GM21717 (cell line): ENCODE measurements at regions not wholly inside any gene's neighbourhood (a gene's known extent, or its start where the extent isn't known, plus 50 kb on each side); places are given as distances from the start of the nearest gene placed in this dataset.
"Not testable (repeated sequence)": the region's sequence is repeated elsewhere in the genome, so short reads cannot be mapped to it uniquely, and the experiment has no call there.

ENCODE experiments used
- ATAC-seq: cut with Tn5 transposase; IDR thresholded peaks from one replicate; pipeline ENCODE4 v1.9.1; 2021; ENCODE audit warnings: mild to moderate bottlenecking, moderate library complexity; ENCODE audit not compliant: unreplicated experiment

DNA sequence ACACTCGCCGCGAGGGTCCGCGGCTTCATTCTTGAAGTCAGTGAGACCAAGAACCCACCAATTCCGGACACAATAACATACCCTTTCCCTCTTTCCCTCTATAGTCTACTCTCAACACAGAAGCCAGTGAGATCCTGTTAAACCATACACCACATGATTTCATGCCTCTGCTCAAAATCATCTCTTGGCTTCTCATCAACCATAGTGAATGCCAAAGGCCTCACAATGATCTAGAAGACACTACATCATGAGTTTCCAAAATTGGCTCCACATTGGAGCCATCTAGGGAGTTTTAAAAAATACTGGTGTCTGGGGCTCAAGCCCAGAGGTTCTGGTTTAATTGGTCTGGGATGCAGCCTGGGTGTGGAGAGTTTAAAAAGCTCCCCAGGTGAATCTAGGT is 124.5 kb downstream of the EFNB1 start:
- ATAC-seq, result no peak

DNA sequence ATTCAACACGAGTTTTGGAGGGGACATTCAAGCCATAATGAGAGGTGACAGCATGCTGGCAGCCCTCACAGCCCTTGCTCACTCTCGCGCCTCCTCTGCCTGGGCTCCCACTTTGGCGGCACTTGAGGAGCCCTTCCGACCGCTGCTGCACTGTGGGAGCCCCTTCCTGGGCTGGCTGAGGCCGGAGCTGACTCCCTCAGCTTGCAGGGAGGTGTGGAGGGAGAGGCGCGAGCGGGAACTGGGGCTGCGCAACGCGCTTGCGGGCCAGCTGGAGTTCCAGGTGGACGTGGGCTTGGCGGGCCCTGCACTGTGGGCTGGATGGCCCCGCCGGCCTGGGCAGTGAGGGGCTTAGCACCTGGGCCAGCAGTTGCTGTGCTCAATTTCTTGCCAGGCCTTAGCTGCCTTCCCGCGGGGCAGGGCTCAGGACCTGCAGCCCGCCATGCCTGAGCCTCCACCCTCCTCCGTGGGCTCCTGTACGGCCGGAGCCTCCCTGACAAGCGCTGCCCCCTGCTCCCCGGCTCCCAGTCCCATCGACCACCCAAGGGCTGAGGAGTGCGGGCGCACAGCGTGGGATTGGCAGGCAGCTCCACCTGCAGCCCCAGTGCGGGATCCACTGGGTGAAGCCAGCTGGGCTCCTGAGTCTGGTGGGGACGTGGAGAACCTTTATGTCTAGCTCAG is 123.3 kb downstream of the EFNB1 start:
- not testable (repeated sequence) for ATAC-seq

DNA sequence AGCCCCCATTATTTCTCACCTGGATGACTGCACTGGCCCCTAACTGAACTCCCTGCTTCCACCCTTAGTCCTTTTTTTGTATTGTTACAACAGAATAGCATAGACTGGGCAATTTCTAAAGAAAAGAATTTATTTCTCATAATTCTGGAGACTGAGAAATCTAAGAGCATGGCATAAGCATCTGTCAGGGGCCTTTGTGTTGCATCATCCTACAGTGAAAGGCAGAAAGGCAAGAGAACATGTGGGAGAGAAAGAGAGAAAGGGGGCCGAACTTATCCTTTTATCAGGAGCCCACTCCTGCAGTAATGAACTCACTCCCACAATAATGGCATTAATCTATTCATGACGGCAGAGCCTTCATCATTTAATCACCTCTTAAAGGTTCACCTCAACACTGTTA is 122.1 kb downstream of the EFNB1 start:
- no peak for ATAC-seq

DNA sequence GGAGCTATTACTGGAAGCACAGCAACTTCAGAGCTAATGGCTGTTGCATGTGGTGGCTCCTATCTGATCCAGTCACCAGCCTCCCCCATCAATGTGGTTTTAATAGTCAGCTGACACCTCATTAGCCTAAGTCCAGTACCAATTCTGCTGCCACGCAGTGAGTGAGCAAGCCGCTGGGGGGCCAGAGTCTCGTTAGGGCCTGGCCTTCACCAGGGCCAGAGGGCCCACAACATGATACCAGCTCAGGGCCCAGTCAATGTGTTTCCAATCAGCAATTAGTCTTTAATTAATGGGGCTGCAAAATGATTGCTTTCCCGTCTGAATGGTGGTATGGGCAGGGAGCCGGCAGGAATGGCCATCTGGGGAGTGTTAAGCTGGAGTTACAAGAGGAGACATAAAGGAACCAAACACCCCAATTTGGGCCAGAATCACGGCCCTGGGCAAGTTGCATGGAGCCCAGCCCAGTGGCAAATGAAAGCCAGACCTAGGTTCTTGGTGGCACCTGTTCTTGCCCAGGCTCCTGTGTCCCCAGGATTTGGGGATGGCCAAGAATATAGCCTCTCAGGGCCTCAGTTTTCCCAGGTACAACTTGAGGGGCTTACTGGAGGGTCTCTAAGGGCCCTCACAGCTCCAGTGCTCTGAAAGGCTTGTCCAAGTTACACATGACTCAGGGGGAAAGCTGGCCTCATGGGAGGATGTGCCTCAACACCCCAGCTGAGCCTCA is 119.2 kb downstream of the EFNB1 start:
- no peak for ATAC-seq

DNA sequence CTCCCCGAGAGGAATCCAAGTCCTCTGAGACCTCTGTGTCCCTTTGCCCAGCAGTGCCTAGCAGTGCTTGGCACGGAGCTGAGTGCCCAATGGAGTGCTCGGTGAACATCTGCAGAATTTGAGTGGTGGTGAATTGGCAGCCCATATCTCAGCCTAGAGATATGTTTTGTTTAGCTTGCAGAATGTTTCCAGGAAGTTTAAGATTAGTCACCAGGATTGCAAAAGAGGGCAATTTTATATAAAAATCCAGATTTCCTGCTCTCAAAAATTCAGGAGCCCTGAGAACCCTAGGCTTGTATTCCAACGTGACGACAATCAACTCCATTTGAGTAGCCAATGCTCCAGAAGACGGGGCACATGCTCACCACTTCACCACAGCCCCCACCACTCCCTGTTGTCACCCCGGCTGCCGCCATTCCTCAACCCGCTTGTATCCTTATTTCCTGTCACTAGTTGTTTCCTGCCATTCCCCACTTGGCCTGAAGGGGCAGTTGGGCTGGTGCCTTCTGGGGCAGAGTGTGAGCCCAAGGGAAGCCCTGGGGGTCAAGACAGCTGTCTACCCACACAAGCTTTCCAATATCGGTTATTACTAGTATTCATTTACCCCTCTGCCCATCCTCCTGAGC is 116.9 kb downstream of the EFNB1 start:
- ATAC-seq, result no peak

DNA sequence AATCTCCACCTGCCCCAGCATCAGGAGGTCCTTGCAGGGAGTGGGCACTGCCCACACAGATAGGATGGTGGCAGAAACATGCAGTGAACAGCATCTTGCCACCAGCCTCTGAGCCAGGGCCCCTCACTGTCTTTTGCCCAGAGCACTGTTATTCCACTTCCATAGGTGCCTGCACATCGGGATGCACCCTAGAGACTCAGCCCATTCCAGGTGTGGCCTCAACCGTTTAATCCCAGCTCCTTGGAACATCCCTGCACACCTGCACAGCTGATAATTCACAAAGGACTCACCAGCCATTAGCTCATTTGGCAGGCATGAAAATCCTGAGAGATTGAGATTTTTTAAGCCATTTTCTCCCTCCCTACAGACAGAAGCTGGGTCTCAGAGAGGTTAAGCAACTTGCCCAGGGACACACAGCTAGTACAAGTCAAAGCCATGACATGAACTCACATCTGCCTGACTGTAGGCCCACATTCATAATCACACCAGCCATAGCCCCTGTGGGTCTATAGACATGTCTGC is 116.3 kb downstream of the EFNB1 start:
- no peak for ATAC-seq

DNA sequence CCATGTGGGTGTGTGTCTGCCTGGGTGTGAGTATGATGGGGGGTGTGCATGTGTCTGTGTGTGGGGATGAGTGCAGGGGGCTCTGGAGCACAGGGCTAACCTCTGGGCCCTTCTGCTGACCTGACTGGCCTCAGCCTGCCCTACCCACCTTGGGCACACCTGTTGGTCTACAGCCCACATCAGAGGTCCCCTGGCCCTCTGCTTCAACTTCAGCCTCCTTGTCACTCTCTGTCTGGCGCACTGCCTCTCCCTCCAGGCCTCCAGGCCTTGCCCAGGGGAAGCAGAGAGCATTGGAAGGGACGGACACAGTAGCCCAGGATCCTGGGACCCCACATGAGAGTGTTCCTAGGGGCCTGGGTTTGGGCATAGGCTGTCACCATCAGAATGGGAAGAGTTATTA is 115.4 kb downstream of the EFNB1 start:
- no peak for ATAC-seq

DNA sequence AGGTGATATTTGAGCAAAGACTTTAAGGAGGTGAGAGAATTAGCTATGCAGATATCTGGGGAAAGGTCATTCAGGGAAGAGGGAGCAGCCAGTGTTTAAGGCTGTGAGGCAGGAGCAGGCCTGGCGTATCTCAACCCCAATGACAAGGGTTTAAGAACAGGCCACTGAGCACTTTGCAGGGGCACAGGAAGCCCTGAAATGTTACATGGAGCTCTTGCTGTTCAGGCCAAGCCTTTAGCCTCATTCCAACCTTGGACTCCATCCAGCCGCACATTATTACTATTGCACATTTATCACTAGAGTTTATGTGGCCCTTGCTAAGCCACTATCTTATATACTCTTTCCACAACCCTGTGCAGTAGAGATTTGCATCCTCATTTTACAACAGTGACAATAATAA is 114.0 kb downstream of the EFNB1 start:
- ATAC-seq, result no peak

DNA sequence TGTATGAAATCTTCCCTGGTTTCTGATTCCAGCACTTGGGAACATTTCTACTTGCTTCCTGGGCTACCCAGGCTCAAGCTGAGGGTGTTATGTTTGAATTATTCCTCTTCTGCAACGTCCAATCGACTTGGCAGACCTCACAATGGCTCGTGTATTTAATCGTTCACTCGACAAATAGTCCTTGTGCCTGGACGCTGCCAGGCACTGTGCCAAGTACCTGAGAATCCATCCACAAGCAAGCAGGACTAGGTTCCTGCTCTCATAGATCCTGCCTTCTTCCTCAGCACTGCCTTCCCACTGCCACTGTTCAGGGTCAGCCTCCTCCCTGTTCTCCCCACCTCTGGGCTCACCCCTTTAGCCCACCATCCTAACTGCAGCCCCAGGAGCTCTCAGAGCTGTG is 113.3 kb downstream of the EFNB1 start:
- no peak for ATAC-seq

DNA sequence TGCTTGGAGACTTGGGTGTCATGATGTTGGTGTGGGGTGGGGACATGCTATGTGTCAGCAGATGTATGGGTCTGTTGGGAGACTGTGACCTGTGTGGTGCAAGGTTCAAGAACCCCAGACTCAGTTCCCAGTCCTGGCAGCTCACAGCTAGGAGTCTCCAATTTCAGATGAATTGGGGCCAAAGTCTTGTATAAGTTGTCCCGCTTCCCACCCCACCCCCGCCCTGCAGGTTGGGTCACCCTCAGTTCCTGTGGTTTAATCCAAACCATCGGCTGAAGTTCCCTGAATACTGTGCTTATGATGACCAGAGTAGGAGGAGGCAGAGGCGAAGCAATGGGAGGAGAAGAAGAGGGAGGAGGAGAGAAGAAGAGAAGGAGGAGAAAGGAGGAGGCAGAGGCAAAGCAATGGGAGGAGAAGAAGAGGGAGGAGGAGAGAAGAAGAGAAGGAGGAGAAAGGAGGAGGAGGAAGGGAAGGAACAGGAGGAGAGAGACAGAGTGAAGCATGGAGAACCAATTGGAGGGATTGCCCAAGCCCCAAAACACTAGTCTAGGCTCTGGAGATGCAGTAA is 112.6 kb downstream of the EFNB1 start:
- ATAC-seq, result no peak

DNA sequence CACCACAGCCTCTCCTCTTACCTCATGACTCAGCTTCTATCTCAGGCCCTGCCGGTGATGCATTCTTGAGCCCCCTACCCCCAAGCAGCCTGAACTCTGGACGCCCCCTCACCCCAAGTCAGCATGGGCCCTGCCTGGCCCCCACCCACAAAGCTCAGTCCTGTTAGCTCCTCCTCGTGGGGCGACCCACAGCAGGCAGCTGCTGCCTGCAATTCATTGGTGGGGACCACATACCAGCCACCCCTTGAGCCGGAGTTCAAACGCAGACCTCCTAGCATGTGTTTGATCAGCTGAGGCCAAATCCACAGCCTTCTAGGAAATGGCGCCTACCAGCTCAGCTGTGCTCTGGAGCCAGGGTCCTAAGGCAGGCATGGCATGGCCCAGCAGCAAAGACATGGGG is 111.8 kb downstream of the EFNB1 start:
- no peak for ATAC-seq

DNA sequence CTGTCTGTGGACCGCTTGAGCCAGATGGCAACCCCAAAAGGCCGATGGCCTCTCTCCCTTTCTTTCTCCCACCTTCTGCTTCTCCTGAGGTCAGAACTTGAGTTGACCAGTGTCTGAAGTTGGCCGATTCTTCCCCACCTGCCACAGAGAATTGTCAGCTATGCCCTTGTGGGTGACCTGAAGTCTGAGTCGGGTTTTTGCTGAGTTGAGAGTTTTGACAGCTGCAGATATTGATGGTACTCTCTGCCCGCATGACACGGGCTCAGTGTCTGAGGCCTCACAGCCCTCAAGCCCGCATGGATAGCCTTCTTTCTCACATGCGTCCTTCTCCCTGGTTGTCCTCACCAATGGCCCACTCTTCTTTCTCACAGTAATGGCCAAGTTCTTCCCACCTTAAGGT is 111.0 kb downstream of the EFNB1 start:
- ATAC-seq, result no peak

DNA sequence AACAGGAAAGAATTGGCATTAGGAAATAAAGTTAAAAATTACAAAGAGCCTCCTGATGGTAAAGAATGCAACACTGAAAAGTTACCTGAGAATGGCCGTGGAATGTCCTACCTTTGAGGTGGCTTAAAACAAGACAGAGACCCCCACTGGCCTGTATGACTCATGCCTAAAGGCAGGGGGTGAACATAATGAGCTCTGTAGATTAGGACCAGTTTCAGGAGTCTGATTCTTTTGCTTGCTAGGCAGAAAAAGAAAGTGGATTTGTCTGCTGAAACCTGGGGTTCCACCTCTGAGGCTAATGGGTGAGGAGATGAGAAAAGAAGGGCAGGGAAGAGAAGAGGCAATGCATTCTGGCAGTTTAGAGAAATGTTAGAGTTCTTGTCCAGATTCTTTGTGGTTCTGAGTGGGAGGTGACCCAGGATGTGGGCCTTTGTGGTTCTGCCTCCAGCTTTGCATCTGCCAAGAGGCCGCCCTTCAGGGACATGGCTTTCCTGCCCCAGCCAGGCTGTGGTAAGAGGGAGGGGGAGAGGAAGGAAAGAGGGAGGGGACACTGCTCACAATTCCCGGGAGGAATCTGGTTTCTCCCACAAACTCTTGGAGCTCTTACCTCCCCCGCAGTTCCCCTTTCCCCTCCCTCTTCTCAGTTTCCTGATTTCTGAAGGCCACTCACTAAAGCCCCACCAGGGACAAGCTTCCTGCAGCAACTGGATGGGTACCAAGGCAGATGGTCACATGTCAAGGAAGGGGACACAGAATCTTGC is 109.6 kb downstream of the EFNB1 start:
- ATAC-seq, result no peak

DNA sequence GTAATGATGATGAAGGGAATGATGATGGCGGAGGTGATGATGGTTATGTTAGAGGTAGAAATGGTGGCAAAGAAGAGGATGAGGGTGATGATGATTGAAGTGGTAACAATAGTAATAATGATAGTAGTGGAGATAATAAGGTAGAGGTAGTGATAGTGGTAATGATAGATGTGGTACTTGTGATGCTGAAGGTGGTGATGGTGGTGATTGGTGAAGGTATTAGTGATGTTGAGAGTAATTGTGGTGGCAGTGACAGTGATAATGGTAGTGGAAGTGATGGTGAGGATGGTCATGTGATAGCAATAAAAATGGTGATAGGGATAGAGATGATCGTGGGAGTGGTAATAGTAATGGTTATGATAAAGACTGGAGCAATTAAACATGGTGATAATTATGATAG is 108.8 kb downstream of the EFNB1 start:
- ATAC-seq, result no peak

DNA sequence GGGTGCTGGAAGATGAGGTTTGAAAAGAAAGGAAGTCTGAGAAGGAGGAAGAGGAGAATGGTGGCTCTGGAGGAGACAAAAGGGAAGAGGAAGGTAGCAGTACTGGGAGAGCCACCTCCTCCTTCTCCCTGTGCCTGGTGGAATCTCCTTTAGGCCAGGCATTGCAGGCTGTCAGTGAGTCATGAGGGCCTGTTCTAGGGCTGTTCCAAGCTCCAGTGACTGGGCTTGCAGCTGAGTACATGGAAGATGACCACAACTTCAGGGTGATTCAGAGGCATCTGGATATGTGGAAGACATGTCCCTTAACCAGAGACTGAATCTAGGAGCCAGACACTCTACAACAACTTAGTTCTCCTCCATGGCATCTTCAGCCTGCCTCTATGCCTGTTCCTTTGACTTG is 107.8 kb downstream of the EFNB1 start:
- no peak for ATAC-seq

DNA sequence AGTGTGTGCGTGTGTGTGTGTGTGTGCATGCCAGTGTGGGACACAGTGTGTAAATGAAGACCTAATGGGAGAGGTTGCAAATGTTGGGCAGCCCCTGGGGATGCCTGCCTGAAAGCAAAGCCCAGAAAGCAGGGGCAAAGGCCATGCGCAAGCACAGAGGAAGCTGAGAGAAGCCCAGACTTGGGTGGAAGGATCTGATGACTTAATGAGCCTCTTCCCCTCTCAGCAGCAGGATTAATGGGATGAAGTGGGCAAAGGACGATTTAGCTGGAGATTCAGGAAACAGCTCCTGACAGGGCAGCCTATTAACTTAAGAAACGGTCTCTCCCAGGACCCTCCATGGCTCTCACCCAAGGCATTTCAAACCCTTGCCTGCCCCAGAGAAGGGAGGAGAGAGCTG is 107.3 kb downstream of the EFNB1 start:
- ATAC-seq, result no peak

DNA sequence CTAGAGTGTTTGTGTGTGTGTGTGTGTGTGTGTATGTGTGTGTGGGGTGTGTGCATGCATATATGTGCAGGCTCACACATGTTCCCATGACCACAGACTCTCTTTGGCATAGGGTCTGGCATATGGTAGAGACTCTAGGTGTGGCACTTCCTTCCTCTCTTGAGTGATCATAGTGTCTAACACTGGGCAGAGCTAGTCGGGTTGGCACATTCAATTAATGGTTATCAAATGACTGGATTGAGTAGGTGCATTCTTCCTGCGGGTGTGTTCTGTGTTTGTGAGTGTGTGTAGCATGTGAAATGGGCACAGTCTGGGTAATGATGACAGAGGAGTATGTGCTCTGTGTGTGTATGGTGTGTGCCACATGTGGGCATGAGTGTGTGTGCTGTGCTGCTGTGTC is 106.5 kb downstream of the EFNB1 start:
- no peak for ATAC-seq

DNA sequence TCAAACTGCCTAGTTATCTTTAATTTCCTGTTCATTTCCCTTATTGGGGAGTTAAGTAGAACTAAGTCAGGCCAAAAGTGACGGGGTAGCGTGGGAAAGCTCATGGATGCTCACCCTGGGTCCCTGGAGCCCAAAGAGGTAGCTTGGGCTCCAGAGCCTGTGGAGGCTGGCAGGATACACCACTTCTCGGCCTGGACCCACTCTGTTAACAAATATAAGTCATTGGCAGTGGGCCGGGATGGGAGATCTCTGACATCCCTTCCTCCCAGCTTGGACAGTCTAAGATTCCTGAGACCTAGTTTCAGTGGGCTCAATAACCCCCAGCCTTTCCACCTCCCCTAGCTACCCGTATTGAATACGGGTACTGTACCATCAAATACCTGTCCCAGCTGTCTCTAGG is 106.1 kb downstream of the EFNB1 start:
- ATAC-seq, result no peak

DNA sequence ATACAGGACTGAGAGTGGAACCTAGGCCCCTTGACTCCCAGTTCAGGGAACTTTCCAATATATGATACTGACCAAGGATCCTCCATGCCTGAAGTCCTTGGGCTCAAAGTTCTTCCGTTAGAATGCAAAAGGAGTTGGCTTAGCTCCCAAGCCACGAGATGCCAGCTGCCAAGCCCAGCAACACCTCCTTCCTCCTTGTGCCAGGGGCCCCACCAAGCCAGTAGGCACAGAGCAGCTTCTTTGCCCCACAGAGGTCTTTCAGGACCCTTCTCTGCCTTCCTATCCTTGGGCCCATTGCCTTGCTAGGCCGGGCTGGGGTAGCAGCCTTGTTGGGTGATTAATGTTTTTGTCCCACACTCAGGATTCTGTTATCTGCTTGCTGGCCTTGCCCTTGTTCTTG is 105.6 kb downstream of the EFNB1 start:
- no peak for ATAC-seq

DNA sequence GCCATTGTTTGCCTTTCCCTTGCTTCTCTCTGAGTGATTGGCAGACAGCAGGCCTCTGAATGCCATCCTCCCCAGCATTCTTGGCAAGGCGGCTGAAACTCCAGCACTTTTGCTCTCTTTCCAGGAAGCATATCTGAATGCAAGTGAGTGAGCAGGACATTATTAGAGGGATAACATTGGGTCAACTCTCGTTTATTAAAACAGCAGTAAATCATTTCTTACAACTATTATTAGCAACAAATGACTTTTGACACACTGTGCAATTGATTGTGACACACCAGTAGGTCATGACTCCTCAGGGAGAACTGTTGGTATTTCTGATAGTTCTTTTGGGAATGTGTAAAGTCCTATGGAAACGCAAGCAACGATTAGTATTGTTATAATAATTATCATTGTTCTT is 103.8 kb downstream of the EFNB1 start:
- no peak for ATAC-seq

DNA sequence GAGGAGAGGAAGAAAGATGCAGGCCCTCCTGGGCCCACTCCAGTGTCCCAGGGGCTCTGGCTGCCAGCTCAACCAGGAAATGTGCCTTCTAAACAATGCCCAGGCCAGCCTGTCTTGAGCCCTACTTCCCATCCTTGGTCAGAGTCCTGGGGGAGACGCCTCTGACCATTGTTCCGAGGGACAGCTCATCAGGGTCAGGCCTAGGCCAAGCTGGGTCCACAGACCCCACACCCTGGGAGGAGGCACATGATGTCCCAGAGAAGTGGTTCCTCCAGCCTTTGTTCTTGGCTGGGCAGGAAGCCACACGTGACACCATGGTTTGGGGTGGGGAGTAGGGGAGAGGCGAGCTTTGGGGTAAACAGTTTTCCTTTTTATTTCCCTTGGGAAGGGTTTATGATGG is 102.5 kb downstream of the EFNB1 start:
- ATAC-seq, result no peak
